ENCODE measurements at regions not wholly inside any gene's neighbourhood (a gene's known extent, or its start where the extent isn't known, plus 50 kb on each side); places are given as distances from the start of the nearest gene placed in this dataset.

DNA sequence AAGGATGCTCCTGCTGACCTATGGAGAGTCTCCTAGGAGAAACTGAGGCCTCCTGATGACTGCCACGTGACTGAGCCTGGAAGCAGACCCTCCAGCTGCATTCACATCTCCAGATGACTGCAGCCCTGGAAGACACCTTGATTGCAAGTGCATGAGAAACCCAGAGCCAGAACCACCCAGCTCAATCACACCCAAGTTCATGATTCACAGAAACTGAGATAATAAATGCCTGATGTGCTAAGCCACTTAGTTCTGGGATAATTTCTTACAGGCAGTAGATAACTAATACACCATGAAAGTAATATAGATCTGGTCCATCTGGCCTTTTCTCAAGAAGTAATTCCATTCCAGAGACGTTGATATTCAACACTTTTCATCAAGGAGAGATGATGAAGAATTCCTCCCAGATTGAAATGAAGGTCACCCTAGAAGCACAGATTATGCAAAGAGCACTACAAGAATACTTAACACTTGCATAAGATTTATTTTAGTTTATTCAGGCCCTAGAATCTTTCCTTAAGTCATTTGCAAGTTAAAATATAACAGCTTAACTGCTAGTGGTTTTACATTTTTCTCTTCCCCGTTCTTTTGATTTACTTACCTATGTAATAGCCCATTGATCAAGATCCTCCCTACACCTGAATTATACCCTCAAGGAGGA, 208.2 kb upstream of the INHBA start:
- H3K36me3 ChIP-seq (ENCODE audit: insufficient read depth, low read length): no peaks in the 10 kb centered on the region
- H3K27ac ChIP-seq: no peak overlapping the region
- TF ChIP-seq FOXP2 (optimal IDR thresholded peaks at IDR 0.05; ENCODE audit: control extremely low read depth, extremely low read length, insufficient read depth) (no peak), POLR2AphosphoS5 (IDR thresholded peaks at IDR 0.05; ENCODE audit: borderline replicate concordance, low read depth, low read length) (no peak), EZH2 (IDR thresholded peaks at IDR 0.05) (no peak)
- H3K9me3 ChIP-seq (ENCODE audit: low read depth, low read length): no peaks in the 10 kb centered on the region
- H3K4me3 ChIP-seq: no peak overlapping the region
- no peak for DNase-seq (ENCODE audit: low read depth, low spot score)
- no peak overlapping the region for H3K9ac ChIP-seq (ENCODE audit: insufficient read length)

DNA sequence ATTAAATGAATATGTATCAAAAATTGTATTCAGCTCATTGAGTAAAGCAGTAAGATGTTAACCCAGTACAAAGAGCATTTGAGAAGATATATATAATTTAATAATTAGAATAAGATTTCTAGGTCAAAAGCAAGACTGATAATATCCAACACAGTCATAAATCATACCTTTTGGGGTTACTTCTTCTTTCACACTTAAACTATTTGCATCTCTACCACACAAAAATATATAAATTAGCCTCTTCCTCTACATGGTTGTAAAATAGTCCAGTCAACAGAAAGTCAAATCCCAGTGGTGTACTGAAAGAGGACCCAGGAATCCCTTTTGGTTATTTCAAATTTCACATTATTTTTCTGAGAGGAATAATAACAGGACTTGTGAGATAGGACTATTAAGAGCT, 204.6 kb upstream of the INHBA start:
- TF ChIP-seq FOXP2 (optimal IDR thresholded peaks at IDR 0.05; ENCODE audit: control extremely low read depth, extremely low read length, insufficient read depth) (no peak), EZH2 (IDR thresholded peaks at IDR 0.05) (no peak), POLR2AphosphoS5 (IDR thresholded peaks at IDR 0.05; ENCODE audit: borderline replicate concordance, low read depth, low read length) (no peak)
- DNase-seq (ENCODE audit: low read depth, low spot score): no peak
- H3K27ac ChIP-seq: no peak overlapping the region
- H3K9me3 ChIP-seq (ENCODE audit: low read depth, low read length): no peaks in the 10 kb centered on the region
- no peaks in the 10 kb centered on the region for H3K36me3 ChIP-seq (ENCODE audit: insufficient read depth, low read length)
- no peak overlapping the region for H3K9ac ChIP-seq (ENCODE audit: insufficient read length)
- H3K4me3 ChIP-seq: no peak overlapping the region

DNA sequence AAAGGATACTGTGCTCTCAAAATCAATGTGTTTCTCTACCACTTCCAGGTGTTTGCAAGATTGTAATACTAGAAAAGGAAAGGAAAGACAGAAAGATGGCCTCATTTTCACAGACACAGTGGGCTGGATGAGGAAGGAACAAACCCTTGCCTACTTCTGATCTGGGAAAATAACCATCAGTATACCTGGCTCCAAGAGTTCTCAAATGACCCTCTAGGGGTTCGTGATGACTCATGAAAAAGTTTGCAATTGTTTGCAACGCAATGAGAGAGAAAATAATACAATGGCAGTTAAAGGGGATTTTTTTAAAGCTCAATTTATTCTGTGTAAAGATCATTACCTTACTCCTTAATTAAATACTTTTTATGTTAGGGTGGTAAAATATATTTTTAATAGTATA, 197.6 kb upstream of the INHBA start:
- H3K36me3 ChIP-seq (ENCODE audit: insufficient read depth, low read length): no peaks in the 10 kb centered on the region
- no peak overlapping the region for H3K4me3 ChIP-seq
- H3K9me3 ChIP-seq (ENCODE audit: low read depth, low read length): no peaks in the 10 kb centered on the region
- TF ChIP-seq POLR2AphosphoS5 (IDR thresholded peaks at IDR 0.05; ENCODE audit: borderline replicate concordance, low read depth, low read length) (no peak), EZH2 (IDR thresholded peaks at IDR 0.05) (no peak), FOXP2 (optimal IDR thresholded peaks at IDR 0.05; ENCODE audit: control extremely low read depth, extremely low read length, insufficient read depth) (no peak)
- H3K27ac ChIP-seq: no peak overlapping the region
- no peak for DNase-seq (ENCODE audit: low read depth, low spot score)
- no peak overlapping the region for H3K9ac ChIP-seq (ENCODE audit: insufficient read length)

DNA sequence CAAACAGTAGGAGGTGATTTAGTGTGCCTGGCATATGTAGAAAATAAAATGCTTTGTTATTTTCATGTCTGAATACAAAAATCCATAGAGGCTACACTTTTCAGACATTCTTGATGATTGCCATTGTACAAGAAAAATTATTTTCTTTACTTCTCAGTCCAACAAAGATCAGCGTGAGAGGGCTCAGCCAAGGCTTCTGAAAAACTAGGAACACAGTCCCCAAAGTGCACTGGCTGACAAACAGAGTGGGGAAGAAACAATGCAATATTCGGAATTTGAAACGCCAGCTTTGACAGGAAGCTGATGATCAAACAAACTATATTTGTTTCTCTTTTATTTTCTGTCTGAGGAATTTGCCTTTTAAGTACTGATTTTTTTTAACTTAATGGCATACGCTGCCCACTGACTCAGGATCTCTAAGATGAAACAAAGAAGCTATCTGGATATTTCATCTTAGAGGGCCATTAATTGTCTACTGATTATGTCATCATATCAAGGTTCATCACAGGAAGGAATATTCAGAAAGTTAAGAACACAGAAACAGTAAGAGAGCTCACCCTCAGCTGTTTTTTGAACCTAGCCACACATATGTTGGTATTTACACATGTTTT, 197.0 kb upstream of the INHBA start:
- Histone ChIP-seq H3K4me3 (no peak overlapping the region), H3K9me3 (ENCODE audit: low read depth, low read length) (no peaks in the 10 kb centered on the region)

DNA sequence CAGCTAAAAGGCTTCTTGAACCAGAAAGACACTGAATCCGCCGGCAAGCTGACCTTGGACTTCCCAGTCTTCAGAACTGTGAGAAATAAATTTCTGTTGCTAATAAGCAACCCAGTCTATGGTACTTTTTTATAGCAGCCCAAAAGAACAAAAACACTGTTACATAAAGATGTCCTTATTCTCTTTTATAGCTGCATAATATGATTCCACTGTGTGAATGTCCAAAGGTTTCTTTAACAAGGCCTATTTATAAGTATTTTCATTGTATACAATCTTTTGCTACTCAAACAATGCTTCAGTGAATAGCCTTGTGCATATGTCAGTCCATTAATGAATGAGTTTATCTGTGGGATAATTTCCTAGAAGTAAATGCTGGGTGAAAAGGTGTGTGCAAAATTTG, 190.8 kb upstream of the INHBA start:
- no peak overlapping the region for H3K9ac ChIP-seq (ENCODE audit: insufficient read length)
- H3K9me3 ChIP-seq (ENCODE audit: low read depth, low read length): no peaks in the 10 kb centered on the region
- no peak overlapping the region for H3K4me3 ChIP-seq
- H3K27ac ChIP-seq: no peak overlapping the region
- no peaks in the 10 kb centered on the region for H3K36me3 ChIP-seq (ENCODE audit: insufficient read depth, low read length)
- DNase-seq (ENCODE audit: low read depth, low spot score): no peak
- TF ChIP-seq FOXP2 (optimal IDR thresholded peaks at IDR 0.05; ENCODE audit: control extremely low read depth, extremely low read length, insufficient read depth) (no peak), EZH2 (IDR thresholded peaks at IDR 0.05) (no peak), POLR2AphosphoS5 (IDR thresholded peaks at IDR 0.05; ENCODE audit: borderline replicate concordance, low read depth, low read length) (no peak)

More for the DNA sequence above, 197.0 kb upstream of the INHBA start:
- Histone ChIP-seq H3K27ac (no peak overlapping the region), H3K36me3 (ENCODE audit: insufficient read depth, low read length) (no peaks in the 10 kb centered on the region), H3K9ac (ENCODE audit: insufficient read length) (no peak overlapping the region)
- TF ChIP-seq POLR2AphosphoS5 (IDR thresholded peaks at IDR 0.05; ENCODE audit: borderline replicate concordance, low read depth, low read length): no peak
- TF ChIP-seq EZH2 (IDR thresholded peaks at IDR 0.05): no peak
- TF ChIP-seq FOXP2 (optimal IDR thresholded peaks at IDR 0.05; ENCODE audit: control extremely low read depth, extremely low read length, insufficient read depth): no peak
- no peak for DNase-seq (ENCODE audit: low read depth, low spot score)

DNA sequence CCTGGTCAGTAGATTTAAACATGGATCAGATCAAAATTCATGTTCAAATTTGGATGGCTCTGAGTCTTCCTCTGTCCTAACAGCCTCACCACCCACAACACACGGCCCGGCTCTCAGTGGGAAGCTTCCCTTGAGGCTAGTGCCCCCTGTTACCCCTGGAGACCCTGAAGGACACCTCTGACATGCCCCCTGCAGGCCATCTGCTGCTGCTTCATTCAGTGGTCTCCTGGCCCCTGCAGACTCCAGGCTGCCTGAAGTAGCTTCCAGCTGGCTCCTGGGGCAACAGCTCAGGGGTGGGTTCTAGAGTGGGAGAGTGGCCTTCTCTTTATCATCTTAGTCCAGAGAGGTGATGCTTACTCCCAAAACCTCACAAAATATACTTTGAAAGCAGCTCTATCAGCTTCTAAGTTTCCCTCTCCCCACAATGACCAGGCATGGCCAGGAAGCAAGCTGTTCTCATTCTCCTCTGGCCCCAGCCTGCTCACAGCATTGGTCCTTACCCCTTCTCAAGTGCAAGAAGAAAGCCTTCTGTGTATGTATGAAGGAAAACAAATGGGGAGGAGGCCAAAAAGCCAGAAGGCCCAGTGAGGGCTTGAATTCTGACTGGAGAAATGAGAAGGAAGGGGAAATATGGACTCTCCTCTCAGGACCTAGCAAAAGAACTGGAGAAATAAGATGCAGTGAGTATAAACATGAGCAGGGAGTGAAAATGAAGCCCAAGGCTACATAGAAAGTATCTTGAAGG, 189.6 kb upstream of the INHBA start:
- no peak overlapping the region for H3K9ac ChIP-seq (ENCODE audit: insufficient read length)
- no peak overlapping the region for H3K27ac ChIP-seq
- no peaks in the 10 kb centered on the region for H3K9me3 ChIP-seq (ENCODE audit: low read depth, low read length)
- no peak for DNase-seq (ENCODE audit: low read depth, low spot score)
- TF ChIP-seq POLR2AphosphoS5 (IDR thresholded peaks at IDR 0.05; ENCODE audit: borderline replicate concordance, low read depth, low read length) (no peak), FOXP2 (optimal IDR thresholded peaks at IDR 0.05; ENCODE audit: control extremely low read depth, extremely low read length, insufficient read depth) (no peak), EZH2 (IDR thresholded peaks at IDR 0.05) (no peak)
- H3K4me3 ChIP-seq: no peak overlapping the region
- H3K36me3 ChIP-seq (ENCODE audit: insufficient read depth, low read length): no peaks in the 10 kb centered on the region

DNA sequence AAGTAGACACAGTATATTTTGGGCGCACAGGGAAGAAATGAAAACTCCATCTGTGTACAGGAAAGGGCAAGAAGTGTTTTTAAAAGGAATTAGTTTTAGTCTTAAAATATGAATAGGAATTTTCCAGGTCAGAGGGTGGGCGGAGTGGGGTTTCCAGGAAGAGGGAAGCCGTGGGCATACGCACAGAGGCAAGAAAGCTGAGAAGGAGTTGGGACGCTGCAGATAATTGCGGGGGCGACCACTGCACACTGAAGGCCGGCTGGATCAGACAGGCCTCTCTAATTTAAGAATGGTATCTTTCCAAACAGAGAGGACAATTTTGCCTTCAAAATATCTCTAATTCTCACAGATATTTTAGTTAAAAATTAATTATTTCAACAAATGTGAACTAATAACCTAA, 189.1 kb upstream of the INHBA start:
- no peak overlapping the region for H3K9ac ChIP-seq (ENCODE audit: insufficient read length)
- H3K36me3 ChIP-seq (ENCODE audit: insufficient read depth, low read length): no peaks in the 10 kb centered on the region
- no peak overlapping the region for H3K27ac ChIP-seq
- DNase-seq (ENCODE audit: low read depth, low spot score): no peak
- no peak overlapping the region for H3K4me3 ChIP-seq
- no peaks in the 10 kb centered on the region for H3K9me3 ChIP-seq (ENCODE audit: low read depth, low read length)
- TF ChIP-seq FOXP2 (optimal IDR thresholded peaks at IDR 0.05; ENCODE audit: control extremely low read depth, extremely low read length, insufficient read depth) (no peak), POLR2AphosphoS5 (IDR thresholded peaks at IDR 0.05; ENCODE audit: borderline replicate concordance, low read depth, low read length) (no peak), EZH2 (IDR thresholded peaks at IDR 0.05) (no peak)

DNA sequence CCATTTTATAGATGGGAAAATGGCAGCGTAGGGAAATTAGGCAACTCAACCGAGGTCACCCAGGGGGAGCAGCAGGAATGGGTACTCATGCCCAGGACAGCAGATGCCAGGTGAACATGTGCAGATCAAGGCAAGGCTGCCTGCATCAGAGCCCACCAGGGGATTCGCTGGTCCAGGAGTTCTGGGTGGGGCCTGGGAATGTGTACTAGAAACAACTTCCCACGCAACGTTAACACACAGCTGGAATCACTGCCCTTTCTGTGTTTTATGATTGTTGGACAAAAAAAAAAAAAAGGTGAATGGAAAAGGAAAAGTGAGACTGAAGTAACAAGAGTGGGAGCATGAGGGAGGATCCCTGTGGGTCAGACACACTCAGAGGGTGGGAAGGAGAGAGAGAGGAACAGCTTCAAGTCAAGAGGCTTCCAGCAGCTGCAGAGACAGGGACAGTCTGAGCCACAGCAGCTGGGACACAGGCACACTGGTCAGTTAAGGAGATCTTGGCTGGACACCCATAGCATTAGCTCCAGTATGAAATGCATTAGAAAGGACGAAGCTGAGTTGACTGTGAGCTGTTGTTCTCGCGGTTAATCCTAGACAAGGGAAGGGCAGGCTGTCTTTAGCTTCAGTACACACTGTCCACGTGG, 187.9 kb upstream of the INHBA start:
- DNase-seq (ENCODE audit: low read depth, low spot score): no peak

More for the DNA sequence above, 187.9 kb upstream of the INHBA start:
- Histone ChIP-seq H3K9ac (ENCODE audit: insufficient read length) (no peak overlapping the region), H3K27ac (no peak overlapping the region), H3K4me3 (no peak overlapping the region), H3K9me3 (ENCODE audit: low read depth, low read length) (no peaks in the 10 kb centered on the region), H3K36me3 (ENCODE audit: insufficient read depth, low read length) (no peaks in the 10 kb centered on the region)
- no peak for TF ChIP-seq POLR2AphosphoS5 (IDR thresholded peaks at IDR 0.05; ENCODE audit: borderline replicate concordance, low read depth, low read length)
- no peak for TF ChIP-seq FOXP2 (optimal IDR thresholded peaks at IDR 0.05; ENCODE audit: control extremely low read depth, extremely low read length, insufficient read depth)
- no peak for TF ChIP-seq EZH2 (IDR thresholded peaks at IDR 0.05)

Data from SK-N-MC (cell line).